ENCODE measurements at regions not wholly inside any gene's neighbourhood (a gene's known extent, or its start where the extent isn't known, plus 50 kb on each side); places are given as distances from the start of the nearest gene placed in this dataset.

- Histone ChIP-seq H3K36me3 (ENCODE audit: control insufficient read depth in 4 of 4, insufficient read depth in 3 of 4, low read depth in 1 of 4, low read length in 3 of 4) (no peaks in the 10 kb centered on the region), H3K9me3 (ENCODE audit: control insufficient read depth in 4 of 4, low read length in 3 of 4) (no peaks in the 10 kb centered on the region), H3K9ac (ENCODE audit: low read depth in 1 of 2, low read length in 2 of 2) (no peak overlapping the region), H3K4me3 (ENCODE audit: low read depth in 1 of 3, low read length in 3 of 3) (no peak overlapping the region), H3K27me3 (ENCODE audit: control insufficient read depth in 4 of 4, insufficient read depth in 4 of 4, low read length in 3 of 4) (peaks cover 0 to 13% (median 4%) of the 10 kb centered on the region in 4 donors), H3K4me1 (ENCODE audit: control insufficient read depth in 4 of 4, insufficient read depth in 4 of 4, low read length in 3 of 4) (no peaks in the 10 kb centered on the region), H3K27ac (ENCODE audit: low read depth in 1 of 2, low read length in 2 of 2) (no peak overlapping the region)
- DNase-seq (ENCODE audit: low spot score) = no peak
- WGBS = 24% methylated on average over 32 of the region's 32 CpGs
- TF ChIP-seq MAX (IDR thresholded peaks at IDR 0.05) (no peak), ATF3 (IDR thresholded peaks at IDR 0.05) (no peak), HNF4A (conservative IDR thresholded peaks at IDR 0.05) (no peak), FOXA1 (IDR thresholded peaks at IDR 0.05) (no peak), YY1 (IDR thresholded peaks at IDR 0.05) (no peak)
Measured at GRCh38 chr10:128265596-128265995, 139.4 kb upstream of the MKI67 start.

- H3K27me3 ChIP-seq (ENCODE audit: control insufficient read depth in 4 of 4, insufficient read depth in 4 of 4, low read length in 3 of 4) = peaks cover 0 to 23% (median 4%) of the 10 kb centered on the region in 4 donors
- no peaks in the 10 kb centered on the region for H3K36me3 ChIP-seq (ENCODE audit: control insufficient read depth in 4 of 4, insufficient read depth in 3 of 4, low read depth in 1 of 4, low read length in 3 of 4)
- H3K27ac ChIP-seq (ENCODE audit: low read depth in 1 of 2, low read length in 2 of 2) = no peak overlapping the region
- no peak for TF ChIP-seq HNF4G (IDR thresholded peaks at IDR 0.05)
- DNase-seq (ENCODE audit: low spot score) = no peak
- no peak overlapping the region for H3K4me3 ChIP-seq (ENCODE audit: low read depth in 1 of 3, low read length in 3 of 3)
- no peak overlapping the region for H3K9ac ChIP-seq (ENCODE audit: low read depth in 1 of 2, low read length in 2 of 2)
- no peaks in the 10 kb centered on the region for H3K4me1 ChIP-seq (ENCODE audit: control insufficient read depth in 4 of 4, insufficient read depth in 4 of 4, low read length in 3 of 4)
- 39% methylated on average over 5 of the region's 5 CpGs for WGBS
- H3K9me3 ChIP-seq (ENCODE audit: control insufficient read depth in 4 of 4, low read length in 3 of 4) = no peaks in the 10 kb centered on the region
Measured at GRCh38 chr10:128267581-128267980, 141.4 kb upstream of the MKI67 start.

- Histone ChIP-seq H3K4me1 (ENCODE audit: control insufficient read depth in 4 of 4, insufficient read depth in 4 of 4, low read length in 3 of 4) (no peaks in the 10 kb centered on the region), H3K27ac (ENCODE audit: low read depth in 1 of 2, low read length in 2 of 2) (no peak overlapping the region), H3K4me3 (ENCODE audit: low read depth in 1 of 3, low read length in 3 of 3) (no peak overlapping the region), H3K9me3 (ENCODE audit: control insufficient read depth in 4 of 4, low read length in 3 of 4) (no peaks in the 10 kb centered on the region), H3K27me3 (ENCODE audit: control insufficient read depth in 4 of 4, insufficient read depth in 4 of 4, low read length in 3 of 4) (peaks cover 0 to 27% (median 3%) of the 10 kb centered on the region in 4 donors), H3K9ac (ENCODE audit: low read depth in 1 of 2, low read length in 2 of 2) (no peak overlapping the region), H3K36me3 (ENCODE audit: control insufficient read depth in 4 of 4, insufficient read depth in 3 of 4, low read depth in 1 of 4, low read length in 3 of 4) (no peaks in the 10 kb centered on the region)
- WGBS = 40% methylated on average over 25 of the region's 25 CpGs
- TF ChIP-seq CTCF (IDR thresholded peaks at IDR 0.05; ENCODE audit: low read depth, low read length, missing input control) (peak; percentile 20), RXRA (IDR thresholded peaks at IDR 0.05) (no peak), NR2F2 (IDR thresholded peaks at IDR 0.05) (no peak), REST (IDR thresholded peaks at IDR 0.05) (no peak), TAF1 (conservative IDR thresholded peaks at IDR 0.05) (no peak), RAD21 (IDR thresholded peaks at IDR 0.05) (peak; percentile 48 to 65)
- DNase-seq (ENCODE audit: low spot score) = no peak
Measured at GRCh38 chr10:128268015-128268722, 141.9 kb upstream of the MKI67 start.

Measured in liver (tissue), 8 donors.